Ectodermal cell (in vitro differentiated cells): ENCODE measurements at regions not wholly inside any gene's neighbourhood (a gene's known extent, or its start where the extent isn't known, plus 50 kb on each side); places are given as distances from the start of the nearest gene placed in this dataset.

Source experiments
- H3K27ac ChIP-seq: 2 replicates; pipeline ENCODE4 v1.7.0; 2013; ENCODE audit warnings: mild to moderate bottlenecking, low read depth, low read length; ENCODE audit not compliant: insufficient read depth, poor library complexity, severe bottlenecking
- H3K27me3 ChIP-seq: 2 replicates; pipeline ENCODE4 v1.7.0; 2013; ENCODE audit warnings: mild to moderate bottlenecking, low read length; ENCODE audit not compliant: insufficient read depth, control insufficient read depth, poor library complexity, severe bottlenecking
- H3K36me3 ChIP-seq: one replicate; pipeline ENCODE4 v1.7.0; 2013; ENCODE audit warnings: low read length; ENCODE audit not compliant: control insufficient read depth, insufficient read depth
- H3K4me1 ChIP-seq: one replicate; pipeline ENCODE4 v1.7.0; 2013; ENCODE audit warnings: low read length; ENCODE audit not compliant: control insufficient read depth, insufficient read depth
- H3K4me3 ChIP-seq: 2 replicates; pipeline ENCODE4 v1.7.0; 2013; ENCODE audit warnings: low read depth, low read length, control low read depth; ENCODE audit not compliant: insufficient read depth
- H3K9me3 ChIP-seq: 2 replicates; pipeline ENCODE4 v1.7.0; 2013; ENCODE audit warnings: mild to moderate bottlenecking, low read length, moderate library complexity; ENCODE audit not compliant: control insufficient read depth
- WGBS, 2 experiments: methylation state at CpG; one replicate each; pipeline ENCODE4 v1.1.7; 2013; ENCODE audit warnings: missing lambda C conversion rate in 2 of 2; 5-methylcytosine and 5-hydroxymethylcytosine counted together

- H3K36me3 ChIP-seq = no peaks in the 10 kb centered on the region
- no peaks in the 10 kb centered on the region for H3K4me1 ChIP-seq
- 60 to 90% methylated on average over 2 to 3 of the region's 4 CpGs for WGBS, 2 experiments
- no peak overlapping the region for H3K4me3 ChIP-seq
- no peaks in the 10 kb centered on the region for H3K9me3 ChIP-seq
- H3K27me3 ChIP-seq = no peaks in the 10 kb centered on the region
- no peak overlapping the region for H3K27ac ChIP-seq
These were observed 550.6 kb downstream of the LTN1 start for GRCh38 chr21:28442085-28442484.

GRCh38 chr21:28439788-28440187 is 552.9 kb downstream of the LTN1 start:
- Histone ChIP-seq H3K27ac (no peak overlapping the region), H3K36me3 (no peaks in the 10 kb centered on the region), H3K4me3 (no peak overlapping the region), H3K4me1 (no peaks in the 10 kb centered on the region), H3K27me3 (no peaks in the 10 kb centered on the region), H3K9me3 (no peaks in the 10 kb centered on the region)
- 92 to 94% methylated on average over 2 to 3 of the region's 3 CpGs for WGBS, 2 experiments

- H3K9me3 ChIP-seq = no peaks in the 10 kb centered on the region
- H3K27ac ChIP-seq = no peak overlapping the region
- no peaks in the 10 kb centered on the region for H3K27me3 ChIP-seq
- no peaks in the 10 kb centered on the region for H3K4me1 ChIP-seq
- no peak overlapping the region for H3K4me3 ChIP-seq
- WGBS, 2 experiments = 83 to 98% methylated on average over 4 of the region's 4 CpGs
- no peaks in the 10 kb centered on the region for H3K36me3 ChIP-seq
These were observed 553.4 kb downstream of the LTN1 start for GRCh38 chr21:28439251-28439650.

DNA sequence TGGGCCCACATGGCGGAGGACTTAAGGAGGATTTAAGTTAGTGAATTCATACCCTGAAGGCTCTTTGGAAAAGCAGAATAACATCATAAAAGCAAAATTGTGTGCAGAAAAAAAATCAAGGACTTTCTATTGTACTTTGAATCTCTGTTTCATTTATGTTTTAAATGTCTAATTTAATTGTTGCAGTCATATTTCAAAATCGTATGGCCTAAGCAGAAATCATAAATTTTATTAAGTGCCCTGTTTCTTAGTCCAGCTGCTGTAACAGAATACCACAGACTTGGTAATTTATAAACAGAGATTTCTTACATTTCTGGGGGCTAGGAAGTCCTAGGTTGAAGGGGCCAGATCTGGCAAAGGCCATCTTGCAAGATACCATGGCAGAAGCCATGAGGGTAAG is 555.6 kb downstream of the LTN1 start:
- Histone ChIP-seq H3K4me1 (no peaks in the 10 kb centered on the region), H3K4me3 (no peak overlapping the region), H3K9me3 (no peaks in the 10 kb centered on the region), H3K27ac (no peak overlapping the region), H3K36me3 (no peaks in the 10 kb centered on the region), H3K27me3 (no peaks in the 10 kb centered on the region)
- WGBS, 2 experiments = 97 to 98% methylated on average over 2 of the region's 2 CpGs

GRCh38 chr21:28436286-28436932 is 556.3 kb downstream of the LTN1 start:
- Histone ChIP-seq H3K27ac (no peak overlapping the region), H3K36me3 (no peaks in the 10 kb centered on the region), H3K9me3 (no peaks in the 10 kb centered on the region), H3K4me1 (no peaks in the 10 kb centered on the region), H3K4me3 (no peak overlapping the region), H3K27me3 (no peaks in the 10 kb centered on the region)
- 92% methylated on average over 2 of the region's 2 CpGs for WGBS, 2 experiments

DNA sequence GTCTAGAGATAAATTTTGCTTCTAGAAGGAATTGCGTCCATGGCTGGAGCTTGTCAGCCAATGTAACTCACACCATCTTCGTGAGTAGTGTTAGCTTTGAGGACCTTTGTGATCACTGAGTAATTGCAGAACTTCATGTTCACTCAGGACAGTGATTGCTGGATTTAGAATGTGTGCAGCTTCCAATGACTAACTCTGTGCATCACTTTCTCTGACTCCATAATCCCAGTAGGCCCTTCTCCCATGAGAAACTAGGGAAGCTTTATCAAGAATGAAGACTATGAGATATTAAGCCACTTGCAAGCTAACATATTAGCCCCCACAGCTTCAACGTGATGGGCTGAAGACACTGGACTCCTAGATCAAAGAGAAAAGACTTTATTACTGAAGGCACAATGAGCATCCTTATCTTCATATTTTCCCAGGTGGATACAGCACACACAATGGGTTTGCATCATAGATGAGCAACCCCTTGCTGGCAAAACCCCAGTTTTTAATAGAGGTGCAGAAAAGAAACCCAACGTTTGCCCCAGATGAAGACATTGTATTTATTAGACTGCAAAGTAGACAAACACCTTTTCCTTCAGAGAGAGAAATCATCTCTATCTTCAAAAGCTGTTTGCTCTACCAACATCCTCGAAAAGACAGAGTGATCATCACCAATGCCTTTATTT is 561.0 kb downstream of the LTN1 start:
- H3K36me3 ChIP-seq = no peaks in the 10 kb centered on the region
- no peak overlapping the region for H3K4me3 ChIP-seq
- H3K9me3 ChIP-seq = no peaks in the 10 kb centered on the region
- no peaks in the 10 kb centered on the region for H3K4me1 ChIP-seq
- H3K27me3 ChIP-seq = no peaks in the 10 kb centered on the region
- no peak overlapping the region for H3K27ac ChIP-seq
- 92 to 95% methylated on average over 5 of the region's 5 CpGs for WGBS, 2 experiments

- H3K4me1 ChIP-seq = no peaks in the 10 kb centered on the region
- H3K36me3 ChIP-seq = no peaks in the 10 kb centered on the region
- no peaks in the 10 kb centered on the region for H3K27me3 ChIP-seq
- H3K4me3 ChIP-seq = no peak overlapping the region
- WGBS, 2 experiments = 96 to 100% methylated on average over 2 of the region's 2 CpGs
- no peaks in the 10 kb centered on the region for H3K9me3 ChIP-seq
- H3K27ac ChIP-seq = no peak overlapping the region
These were observed 561.7 kb downstream of the LTN1 start for GRCh38 chr21:28431022-28431421.

GRCh38 chr21:28429161-28429560 is 563.5 kb downstream of the LTN1 start:
- Histone ChIP-seq H3K27me3 (no peaks in the 10 kb centered on the region), H3K4me1 (no peaks in the 10 kb centered on the region), H3K27ac (no peak overlapping the region), H3K4me3 (no peak overlapping the region), H3K36me3 (no peaks in the 10 kb centered on the region), H3K9me3 (no peaks in the 10 kb centered on the region)
- WGBS, 2 experiments = 97 to 98% methylated on average over 2 of the region's 2 CpGs

DNA sequence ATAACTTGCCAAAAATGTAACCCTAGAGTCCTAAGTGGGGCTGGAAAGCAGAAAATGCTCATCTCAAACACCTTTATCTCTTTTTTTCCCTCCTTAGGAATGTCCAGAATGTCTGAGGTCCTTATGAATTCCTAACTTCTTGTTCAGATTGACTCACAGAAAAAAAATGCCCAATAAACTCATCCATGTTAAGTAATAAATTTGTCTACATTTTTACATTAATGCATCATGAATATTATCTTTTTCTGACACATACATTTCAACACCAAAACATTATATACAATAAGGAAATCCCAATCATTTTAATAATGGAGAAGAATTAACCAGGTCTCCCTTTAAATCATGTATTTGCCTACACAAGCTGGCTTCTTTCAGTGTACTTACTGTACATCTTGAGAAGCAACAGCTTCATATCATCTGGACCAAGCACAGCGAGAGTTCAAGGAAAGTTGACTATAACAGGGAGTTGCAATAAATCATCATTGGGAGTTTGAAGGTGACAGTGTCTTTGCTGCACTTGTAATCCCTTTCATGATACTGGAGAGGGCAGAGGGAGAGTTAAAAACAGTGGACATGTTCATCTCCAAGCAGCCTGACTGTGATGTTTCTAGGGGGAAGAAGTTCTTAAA is 565.2 kb downstream of the LTN1 start:
- WGBS, 2 experiments = 88 to 94% methylated on average over 1 of the region's 1 CpG

DNA sequence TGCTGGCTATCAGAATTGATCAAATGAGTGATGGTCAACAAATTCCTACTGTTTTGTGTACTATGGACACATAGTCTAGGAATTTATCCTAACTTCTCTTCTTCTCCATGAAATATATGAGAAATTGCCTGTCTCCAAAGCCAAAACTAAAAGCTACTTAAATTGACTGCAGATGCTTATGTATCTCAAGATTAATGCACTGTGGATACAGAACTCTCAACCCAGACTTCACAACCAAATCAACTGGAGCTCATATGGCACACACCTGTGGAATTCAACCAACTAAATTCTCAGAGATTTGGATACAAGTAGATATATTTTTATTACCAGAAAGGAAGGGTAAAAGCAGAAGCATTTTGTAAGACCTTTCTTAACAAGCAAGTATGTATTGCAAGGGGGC is 566.1 kb downstream of the LTN1 start:
- no peak overlapping the region for H3K4me3 ChIP-seq
- no peaks in the 10 kb centered on the region for H3K36me3 ChIP-seq
- H3K27ac ChIP-seq = no peak overlapping the region
- H3K9me3 ChIP-seq = no peaks in the 10 kb centered on the region
- H3K4me1 ChIP-seq = no peaks in the 10 kb centered on the region
- no peaks in the 10 kb centered on the region for H3K27me3 ChIP-seq

More for the DNA sequence above, 565.2 kb downstream of the LTN1 start:
- Histone ChIP-seq H3K27me3 (no peaks in the 10 kb centered on the region), H3K4me1 (no peaks in the 10 kb centered on the region), H3K27ac (no peak overlapping the region), H3K4me3 (no peak overlapping the region), H3K9me3 (no peaks in the 10 kb centered on the region), H3K36me3 (no peaks in the 10 kb centered on the region)
